Epidermal melanocyte (primary cell): ENCODE measurements at regions not wholly inside any gene's neighbourhood (a gene's known extent, or its start where the extent isn't known, plus 50 kb on each side); places are given as distances from the start of the nearest gene placed in this dataset.

ENCODE experiments used
- DNase-seq: peaks from one replicate; pipeline ENCODE4 v3.0.0; 2011; ENCODE audit warnings: low spot score; ENCODE audit not compliant: insufficient read length

DNA sequence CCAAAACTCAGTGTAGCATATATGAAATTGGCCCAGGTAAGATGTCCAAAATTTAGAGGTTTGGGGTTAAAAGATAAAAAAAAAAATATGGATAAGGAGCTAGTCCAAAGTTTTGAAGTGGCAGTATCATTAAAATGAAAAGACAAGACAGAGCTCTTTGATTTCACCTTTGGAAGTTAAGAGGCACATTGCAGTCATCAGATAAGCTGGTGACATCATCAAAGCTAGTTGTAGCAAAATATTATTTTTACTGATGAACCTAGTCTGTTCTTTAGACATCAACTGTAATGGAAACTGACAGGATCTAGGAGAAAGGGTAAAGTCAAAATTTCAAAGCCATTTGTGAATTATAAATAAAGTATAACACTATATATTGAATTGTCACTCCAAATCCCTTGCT, 603.7 kb upstream of the CDH8 start:
- DNase-seq = no peak

DNA sequence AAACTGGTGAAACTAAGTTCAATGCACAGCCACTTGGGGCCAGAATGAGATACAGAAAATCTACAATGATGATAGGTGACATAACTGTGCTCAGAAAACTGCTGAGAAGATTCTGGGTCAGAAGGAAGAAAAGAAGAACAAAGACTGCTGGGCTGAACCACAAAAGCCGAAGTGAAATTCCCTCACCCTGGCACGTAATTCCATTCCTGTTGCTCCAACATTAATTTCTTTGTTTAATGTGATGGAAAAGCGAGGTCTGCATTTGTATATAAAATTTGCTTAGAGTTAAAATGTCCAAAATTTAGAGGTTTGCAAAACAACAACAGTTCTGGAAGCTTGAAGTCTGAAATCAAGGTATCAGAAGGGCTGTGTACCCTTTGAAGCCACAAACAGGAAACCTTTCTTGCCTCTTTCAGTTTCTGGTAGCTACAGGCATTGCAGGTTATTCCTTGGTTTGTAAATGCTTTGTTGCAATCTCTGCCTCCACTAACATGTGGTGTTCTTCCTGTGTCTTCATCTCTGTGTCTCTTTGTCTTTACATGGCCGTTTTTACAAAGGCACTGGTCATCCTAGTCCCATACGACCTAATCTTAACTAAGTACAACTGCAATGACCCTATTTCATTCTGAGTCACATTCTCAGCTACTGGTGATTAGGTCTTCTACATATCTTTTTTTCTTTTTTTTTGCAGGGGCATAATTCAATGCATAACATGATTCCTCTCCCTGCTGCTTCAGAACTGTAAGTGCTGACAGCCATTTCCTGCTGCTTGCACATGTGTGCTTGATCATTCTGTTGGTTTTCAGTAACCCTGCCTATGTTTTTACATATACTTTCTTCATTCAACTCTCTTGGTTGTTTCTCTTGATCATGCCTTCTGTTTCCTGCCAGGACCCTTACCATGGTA, 603.0 kb upstream of the CDH8 start:
- DNase-seq = no peak

DNA sequence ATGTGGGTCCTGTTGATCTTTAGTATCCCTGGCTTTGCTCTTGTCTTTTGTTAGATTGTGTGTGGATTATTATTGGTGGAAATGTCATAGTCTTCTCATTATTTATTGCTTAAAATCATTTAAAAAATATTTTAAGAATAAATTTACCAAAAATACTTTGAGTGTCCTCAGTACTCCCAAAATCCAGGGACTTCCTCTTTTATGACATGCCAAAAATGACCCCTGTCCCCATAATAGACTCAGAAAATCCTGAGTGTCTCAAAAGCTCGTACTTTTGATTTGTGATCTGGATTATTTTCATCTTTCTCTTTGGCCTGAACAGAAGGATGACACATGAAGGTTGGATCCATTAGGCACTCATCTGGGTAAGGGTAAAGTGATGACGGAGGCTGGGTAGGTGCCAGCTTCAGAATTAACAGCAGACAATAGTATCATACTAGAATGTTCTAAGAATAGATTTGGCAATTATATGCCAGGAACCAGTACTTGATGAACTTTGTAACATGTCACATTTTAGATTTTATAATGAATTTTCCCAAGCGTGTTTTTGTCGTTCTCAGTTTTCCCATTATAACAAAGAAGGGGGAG, 602.2 kb upstream of the CDH8 start:
- DNase-seq = no peak

DNA sequence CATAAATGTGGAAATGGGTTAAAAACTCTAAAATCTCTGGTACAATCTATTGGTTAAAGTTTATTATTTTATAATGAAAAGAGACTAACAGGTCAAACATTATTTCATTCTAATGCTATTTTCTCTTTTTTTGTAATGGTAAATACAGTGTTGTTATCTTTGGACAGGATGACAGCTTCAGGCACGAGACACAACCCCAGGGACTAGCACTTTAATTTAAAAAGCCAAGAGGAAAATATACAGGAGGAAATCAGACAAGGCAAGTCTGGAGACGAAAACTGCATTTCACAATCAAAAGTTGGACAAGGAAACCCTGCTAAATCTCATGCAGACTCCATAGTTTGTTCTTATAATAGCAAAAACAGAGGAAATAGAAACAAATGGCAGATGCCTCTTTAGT, 589.1 kb upstream of the CDH8 start:
- DNase-seq = no peak

DNA sequence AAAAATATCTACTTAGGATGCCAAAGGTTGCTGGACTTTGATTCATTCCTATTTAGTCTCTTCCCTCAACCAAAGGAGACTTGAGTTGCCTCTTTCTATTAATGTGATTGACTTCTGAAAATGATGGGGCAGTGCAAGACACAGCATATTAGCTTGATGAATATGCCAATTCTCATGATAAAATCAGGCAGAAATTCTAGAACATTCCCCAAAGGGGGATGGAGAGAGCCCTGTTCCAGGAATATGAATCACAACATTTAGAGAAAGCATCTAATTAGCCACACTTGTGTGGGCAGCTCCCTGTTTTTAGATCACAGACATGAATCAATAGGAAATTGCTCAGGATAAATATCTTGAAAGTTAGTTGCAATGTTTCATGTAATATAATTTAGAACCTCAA, 584.0 kb upstream of the CDH8 start:
- DNase-seq = no peak

DNA sequence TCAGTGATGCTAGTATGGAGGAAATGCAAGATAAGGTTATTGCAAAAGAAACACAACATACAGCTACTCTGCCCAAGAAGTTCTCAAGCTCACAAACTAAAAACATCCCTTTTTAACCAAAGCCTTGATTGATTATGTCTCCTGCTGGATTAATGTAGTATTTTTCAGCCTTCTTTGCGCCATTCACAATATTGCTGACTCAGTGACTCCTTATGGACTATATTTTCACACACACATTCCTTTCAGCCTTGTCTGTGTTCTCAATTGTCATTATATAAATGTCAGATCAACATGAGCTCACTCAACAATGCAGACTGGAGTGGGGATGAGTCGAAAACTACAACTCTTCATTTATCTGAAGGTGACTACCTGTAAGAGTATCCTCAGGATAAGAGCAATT, 579.3 kb upstream of the CDH8 start:
- no peak for DNase-seq

DNA sequence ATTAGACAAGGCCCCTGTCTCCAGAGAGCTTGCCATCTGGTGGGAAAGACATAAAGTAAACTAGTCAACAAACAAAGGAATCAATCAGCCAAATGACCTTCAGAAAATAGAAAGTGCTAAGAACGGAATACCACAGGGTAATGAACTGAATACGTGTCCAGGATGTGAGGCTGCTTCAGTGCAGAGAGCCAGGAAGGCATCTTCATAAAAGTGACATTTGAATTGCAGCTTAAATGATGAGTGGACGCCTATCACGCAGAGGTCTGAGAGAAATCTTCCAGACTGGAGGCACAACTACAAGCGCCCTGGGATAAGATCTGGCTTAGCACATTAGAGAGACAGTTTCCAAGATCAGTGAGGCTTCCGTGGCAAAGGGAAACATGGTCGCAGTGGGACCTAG, 574.1 kb upstream of the CDH8 start:
- no peak for DNase-seq

DNA sequence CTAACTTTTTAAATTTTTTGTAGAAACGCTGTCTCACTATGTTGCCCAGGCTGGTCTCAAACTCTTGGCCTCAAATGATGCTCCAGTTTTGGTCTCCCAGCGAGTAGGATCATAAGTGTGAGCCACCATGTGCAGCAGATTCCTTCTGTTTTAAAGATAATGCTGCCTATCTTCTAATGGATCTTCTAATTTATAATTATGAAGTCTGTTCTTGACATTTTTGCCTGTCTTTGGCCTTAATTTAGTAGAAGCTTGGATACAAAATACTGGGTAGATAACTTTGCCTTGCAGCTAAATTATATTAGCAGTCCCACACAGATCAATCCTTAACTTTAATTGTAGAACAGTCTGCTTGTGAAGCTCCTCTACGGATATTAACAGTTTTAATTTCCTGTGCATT, 566.6 kb upstream of the CDH8 start:
- no peak for DNase-seq

DNA sequence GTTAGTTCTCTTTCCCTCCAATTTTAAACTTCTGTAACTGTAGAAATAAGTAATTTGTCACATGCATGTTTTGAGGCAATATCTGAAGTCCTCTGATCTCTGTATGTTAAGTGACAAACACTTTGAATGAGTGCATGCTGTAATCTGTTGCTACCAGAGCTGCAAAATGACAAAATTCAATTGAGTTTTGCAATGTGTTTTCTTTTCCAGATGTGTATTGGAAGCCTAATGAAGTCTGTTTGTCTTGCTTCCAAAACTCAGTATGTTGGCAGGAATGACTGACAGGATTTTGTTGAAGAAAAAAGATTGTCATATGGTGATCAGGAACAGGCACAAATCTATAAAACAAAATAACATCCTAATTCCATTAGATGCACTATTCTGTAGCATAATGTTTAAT, 561.6 kb upstream of the CDH8 start:
- no peak for DNase-seq

DNA sequence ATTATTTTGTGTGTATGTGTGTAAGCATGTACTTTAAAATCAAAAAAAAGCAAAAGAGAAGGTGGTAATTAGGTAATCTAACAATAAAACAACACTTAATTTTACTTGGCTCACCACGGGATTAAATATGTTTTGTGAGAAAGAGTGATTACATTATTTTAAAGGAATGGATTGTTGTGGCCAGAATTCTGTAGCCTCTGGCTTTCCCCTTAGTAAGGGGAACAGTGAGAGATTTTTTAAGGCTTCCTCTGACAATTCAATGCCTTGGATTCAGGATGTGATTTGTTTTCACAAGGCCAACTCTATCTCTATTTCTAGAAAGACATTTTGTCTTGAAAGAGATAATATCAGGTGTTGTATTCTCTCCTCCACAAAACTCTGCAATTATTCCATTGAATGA, 560.3 kb upstream of the CDH8 start:
- DNase-seq = no peak

DNA sequence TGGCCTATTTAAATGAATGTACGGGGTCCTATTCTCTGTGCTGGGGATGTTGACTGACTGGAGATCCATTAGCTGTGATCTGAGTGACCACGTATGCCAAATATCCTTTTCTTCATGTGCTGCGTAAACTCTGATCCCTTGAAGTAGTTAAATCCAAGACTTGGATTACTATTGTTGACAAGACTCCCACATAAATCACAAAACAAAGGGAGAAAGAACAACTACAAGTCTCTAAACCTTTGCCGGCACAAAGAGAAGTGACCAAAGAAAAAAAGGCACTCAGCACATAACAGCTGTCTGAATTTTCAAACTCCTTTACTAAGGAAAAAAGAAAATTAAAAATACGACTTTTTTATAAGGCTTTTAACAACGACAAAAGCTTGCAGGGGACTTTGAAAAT, 559.9 kb upstream of the CDH8 start:
- DNase-seq = no peak

DNA sequence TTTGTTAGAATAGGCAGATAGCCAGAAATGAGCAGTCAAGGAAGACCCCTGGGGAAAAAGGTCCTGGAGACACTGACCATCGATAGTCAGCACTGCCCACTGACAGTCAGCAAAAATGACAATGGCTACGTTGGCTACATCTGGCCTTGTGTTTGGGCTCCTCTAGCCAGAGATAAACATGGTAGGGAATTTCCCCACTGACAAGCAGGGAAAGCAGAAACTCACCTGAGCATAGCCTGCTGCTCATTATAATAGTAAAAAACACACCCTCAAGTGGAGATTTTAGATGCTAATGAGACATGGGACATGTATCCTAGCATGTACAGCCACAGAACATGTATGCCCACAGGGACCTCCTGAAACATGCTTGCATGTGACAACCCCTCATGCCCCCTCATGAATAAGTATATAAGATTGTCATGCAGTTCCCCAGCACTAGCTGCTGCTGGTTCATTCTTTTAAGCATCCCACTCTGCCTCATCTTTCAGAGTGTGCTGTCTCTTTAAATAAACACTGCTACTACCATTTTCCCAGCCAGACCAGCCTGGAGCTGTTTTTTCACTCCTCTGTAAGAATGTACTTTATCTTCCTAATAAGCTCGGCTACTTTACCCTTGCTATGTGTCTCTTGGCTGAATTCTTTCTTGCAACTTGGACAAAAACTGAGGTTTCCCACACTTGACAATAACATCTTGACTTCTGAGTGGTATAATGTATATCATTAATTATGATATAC, 550.1 kb upstream of the CDH8 start:
- no peak for DNase-seq

DNA sequence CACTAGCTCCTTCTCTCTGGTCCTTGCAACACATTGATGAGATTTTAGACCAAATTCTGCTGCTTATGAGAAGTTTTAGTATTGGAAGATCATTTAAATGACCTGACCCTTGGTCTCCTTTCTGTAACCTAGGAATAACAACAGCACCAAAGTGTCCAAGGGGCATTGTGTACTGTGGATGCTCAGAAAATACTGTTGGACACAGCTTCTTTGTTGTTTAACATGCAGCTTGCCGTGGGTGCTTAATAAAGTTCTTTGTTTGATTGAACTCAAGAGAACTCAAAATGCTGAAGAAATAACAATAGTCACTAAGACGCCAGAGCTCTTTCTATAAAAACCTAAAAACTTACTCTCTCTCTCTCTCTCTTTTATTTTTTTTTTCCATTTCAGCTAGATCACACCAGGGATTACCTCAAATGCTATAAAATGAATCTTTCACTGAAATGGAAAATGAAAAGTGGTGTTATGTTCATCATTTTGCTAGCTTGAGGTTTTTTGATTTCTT, 548.9 kb upstream of the CDH8 start:
- DNase-seq = no peak

DNA sequence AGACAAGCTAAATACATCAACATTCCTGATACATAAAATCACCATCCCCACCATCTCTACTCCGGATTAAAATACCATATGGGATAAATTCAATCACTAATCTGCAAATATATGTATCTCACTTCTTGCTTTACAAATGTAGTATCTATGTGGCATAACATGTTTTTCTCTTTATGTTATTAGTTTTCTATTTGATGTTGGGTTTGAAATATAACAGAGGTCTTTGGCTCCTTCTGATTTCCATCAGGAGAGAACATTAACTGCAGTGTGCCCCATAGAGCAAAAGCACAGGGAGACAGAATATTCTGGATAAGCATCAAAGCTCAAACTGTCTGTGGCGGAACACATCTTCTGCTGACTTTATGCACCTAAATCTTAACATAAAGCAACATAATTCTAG, 547.2 kb upstream of the CDH8 start:
- DNase-seq = no peak

DNA sequence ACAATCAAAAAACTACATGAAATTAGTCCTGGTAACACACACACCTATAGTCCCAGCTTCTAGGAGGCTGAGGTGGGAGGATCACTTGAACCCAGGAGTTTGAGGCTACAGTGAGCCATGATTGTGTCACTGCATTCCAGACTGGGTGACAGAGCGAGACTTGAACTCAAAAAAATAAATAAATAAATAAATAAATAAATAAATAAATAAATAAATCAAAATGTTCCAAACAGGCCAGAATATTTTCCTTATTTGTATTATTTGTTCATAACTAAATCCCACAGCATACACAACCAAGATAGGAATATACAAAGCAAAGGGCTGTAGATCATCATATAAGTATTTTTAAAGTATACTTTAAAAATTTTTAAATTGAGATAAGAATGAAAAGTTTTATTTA, 537.2 kb upstream of the CDH8 start:
- DNase-seq = no peak

DNA sequence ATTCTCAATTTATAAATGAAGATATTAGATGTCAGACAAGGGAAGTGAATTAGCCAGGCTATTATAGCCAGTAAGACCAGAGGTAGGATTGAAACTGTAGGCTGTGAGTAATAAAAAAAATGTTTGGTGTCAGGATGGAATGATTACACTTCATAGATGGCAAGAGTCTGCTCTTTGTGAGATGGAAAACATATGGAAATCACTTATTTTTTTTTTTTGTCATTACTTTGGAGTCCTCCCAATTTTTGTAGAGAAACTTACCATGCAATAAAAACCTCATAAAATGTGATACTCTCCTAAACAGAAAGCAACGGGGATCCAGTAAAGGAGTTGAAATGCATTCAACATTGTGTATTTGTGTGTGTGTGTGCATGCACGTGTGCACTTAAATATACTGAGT, 532.7 kb upstream of the CDH8 start:
- DNase-seq = no peak

DNA sequence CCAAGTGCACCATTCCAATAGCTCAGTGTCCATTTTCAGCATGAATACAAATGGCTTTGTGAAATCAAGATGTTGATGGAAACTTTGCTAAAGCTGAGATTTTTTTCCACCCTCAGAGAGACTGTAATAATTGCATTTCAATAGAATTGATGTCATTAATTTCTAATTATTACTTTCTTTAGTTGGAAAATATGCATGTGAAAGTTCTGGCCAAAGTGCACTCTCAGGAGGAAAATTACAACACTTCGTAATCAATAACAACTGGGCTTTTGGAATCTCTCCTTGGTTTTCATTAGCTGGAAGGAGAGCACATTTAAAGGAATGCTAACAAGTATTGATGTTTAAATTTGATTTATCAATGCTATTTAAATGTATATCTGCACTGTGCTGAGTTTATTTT, 529.5 kb upstream of the CDH8 start:
- no peak for DNase-seq

DNA sequence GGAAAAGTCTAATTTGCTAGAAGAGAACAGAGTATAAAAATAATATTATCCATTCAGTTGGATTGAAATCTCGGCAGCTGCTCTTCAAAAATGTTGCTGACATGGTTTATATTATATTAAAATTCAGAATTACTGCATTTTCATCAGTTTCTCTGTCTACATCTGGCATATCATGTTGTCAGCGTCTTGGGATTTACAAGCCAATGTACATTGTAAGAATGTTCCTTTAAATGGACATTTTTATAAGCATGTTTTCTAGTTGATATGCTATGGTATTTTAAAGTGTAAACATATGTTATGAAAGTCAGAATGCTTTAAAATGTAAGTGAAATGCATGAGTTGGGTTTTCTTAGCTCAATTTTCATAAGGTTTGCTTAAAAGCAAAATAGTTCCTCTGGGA, 528.1 kb upstream of the CDH8 start:
- DNase-seq = no peak

DNA sequence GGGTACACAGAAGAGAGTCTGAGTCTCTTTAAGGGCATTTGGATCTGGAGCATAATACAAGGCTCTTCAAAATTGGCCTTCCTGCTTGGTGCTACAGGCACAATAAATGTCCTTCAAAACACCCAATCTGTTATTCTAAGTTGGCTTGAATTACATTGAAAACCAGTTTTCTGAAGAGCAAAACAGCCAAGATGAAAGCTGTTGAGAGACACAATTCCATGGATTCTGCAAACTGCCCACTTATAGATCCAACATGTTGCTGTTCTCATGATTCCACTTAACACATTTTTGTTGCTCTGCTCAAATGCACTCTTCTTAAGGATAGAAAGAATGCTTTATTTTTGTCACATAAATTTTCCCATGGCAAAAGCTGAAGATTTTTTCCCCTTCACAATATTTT, 525.9 kb upstream of the CDH8 start:
- DNase-seq = no peak

DNA sequence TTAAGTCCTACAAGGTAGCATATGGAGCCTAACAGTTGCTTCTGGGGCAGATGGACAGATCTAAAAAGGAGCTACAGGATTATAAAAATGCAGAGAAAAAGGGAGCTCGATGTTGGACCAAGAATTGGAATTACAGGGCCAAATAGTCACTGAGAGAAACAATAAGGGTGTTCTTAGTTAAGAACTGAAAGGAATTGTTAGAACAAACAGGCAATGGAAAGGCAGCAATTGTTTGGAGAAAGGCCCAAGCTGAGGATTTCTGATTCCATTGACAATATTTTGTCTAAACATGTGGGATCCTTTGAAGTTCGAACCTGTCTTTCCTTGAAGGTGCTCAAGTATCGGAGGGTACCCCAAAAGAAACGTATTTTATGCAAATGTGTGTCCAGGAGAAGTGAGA, 513.6 kb upstream of the CDH8 start:
- no peak for DNase-seq

DNA sequence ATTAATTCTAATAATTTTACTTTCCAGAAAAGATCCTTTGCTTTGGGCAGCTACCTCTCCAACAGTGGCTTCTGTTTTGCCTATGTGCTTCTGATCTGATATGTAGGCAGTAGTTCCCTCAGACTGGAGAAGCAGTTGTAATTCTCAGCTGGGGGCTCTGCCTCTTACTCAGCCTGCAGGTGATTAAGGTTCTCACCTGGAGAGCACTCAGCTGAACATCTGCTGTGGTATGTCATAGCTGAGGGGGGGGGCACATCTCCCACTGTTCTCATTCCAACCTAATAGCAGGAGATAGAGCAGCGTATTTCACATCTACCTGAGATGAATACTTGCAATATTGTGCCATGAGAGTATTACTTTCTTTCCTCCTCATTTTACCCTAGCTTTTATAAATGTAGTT, 511.9 kb upstream of the CDH8 start:
- no peak for DNase-seq

DNA sequence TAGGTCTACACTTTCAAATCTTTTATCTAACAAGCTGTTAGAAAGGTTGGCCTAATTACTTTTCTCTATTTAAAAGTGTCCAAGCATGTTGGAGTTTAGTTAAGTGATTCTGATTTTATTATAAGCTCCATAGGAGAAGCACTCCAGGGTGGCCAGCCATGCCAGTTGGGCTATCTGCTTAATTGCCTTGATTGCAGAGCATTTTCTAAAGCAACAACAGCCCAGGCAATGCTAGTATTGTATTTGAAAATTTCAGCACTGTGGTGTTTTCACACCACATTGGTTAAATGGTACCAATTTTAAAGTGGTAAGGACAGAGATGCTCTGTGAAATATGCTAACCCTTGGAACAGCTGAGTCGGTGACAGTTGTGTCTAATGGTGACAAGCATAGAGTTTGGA, 510.5 kb upstream of the CDH8 start:
- DNase-seq = no peak
